Type B pancreatic cell (in vitro differentiated cells): ENCODE measurements at regions not wholly inside any gene's neighbourhood (a gene's known extent, or its start where the extent isn't known, plus 50 kb on each side); places are given as distances from the start of the nearest gene placed in this dataset.

Experiments
- DNase-seq: peaks from one replicate; pipeline ENCODE4 v3.0.0; 2021; ENCODE audit warnings: mixed read lengths; ENCODE audit not compliant: unreplicated experiment; ENCODE audit errors: extremely low spot score
- H3K27ac Mint-ChIP-seq: 2 replicates; pipeline ENCODE4 v1.8.0; 2021; ENCODE audit warnings: mild to moderate bottlenecking, mixed read lengths
- H3K27me3 Mint-ChIP-seq: 2 replicates; pipeline ENCODE4 v1.8.0; 2021; ENCODE audit warnings: mixed read lengths
- H3K36me3 Mint-ChIP-seq: 2 replicates; pipeline ENCODE4 v1.8.0; 2021; ENCODE audit warnings: mixed read lengths
- H3K4me1 Mint-ChIP-seq: one replicate; pipeline ENCODE4 v1.8.0; 2021; ENCODE audit warnings: mixed read lengths; ENCODE audit not compliant: unreplicated experiment
- H3K4me3 Mint-ChIP-seq: 2 replicates; pipeline ENCODE4 v1.8.0; 2021; ENCODE audit warnings: mild to moderate bottlenecking, mixed read lengths
- H3K9me3 Mint-ChIP-seq: 2 replicates; pipeline ENCODE4 v1.8.0; 2021; ENCODE audit warnings: mixed read lengths
- TF ChIP-seq, protein P1 (sequence below): fragments of 200-600 bp; sonication (generic); conservative IDR thresholded peaks from 2 replicates; pipeline ENCODE4 v1.5.0; 2021; ENCODE audit warnings: antibody characterized with exemption, mild to moderate bottlenecking

DNA sequence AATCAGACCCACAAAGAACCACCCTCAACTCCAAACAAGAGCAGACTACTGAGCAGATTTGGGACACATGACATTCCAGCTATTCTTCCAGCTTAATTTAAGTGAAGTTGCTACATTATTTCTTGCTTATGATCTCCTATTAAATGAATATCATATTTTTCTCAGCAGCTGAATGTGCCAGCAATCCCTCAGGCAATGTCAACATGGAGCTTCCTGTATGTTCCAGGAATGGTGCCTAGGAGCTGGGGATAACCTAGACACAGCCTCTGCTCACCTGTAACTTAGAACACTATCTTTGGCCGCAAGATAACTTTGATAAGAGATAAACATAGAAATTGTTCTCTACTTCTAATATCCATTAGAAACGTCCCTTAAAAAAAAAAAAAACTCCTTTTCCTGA is 274.4 kb upstream of the RASGEF1B start:
- Mint-ChIP-seq H3K27me3 (no peaks in the 10 kb centered on the region), H3K27ac (no peak overlapping the region)

DNA sequence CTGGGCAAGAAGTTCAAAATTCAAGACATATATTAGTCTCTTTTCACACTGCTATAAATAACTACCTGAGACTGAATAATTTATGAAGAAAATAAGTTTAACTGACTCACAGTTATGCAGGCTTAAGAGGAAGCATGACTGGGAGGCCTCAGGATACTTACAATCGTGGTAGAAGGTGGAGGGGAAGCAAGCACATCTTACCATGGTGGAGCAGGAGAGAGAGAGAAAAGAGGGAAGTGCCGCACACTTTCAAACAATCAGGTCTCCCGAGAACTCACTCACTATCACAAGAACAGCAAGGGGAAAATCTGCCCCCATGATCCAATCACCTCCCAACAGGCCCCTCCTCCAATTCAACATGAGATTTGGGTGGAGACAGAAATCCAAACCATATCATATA is 273.3 kb upstream of the RASGEF1B start:
- Mint-ChIP-seq H3K27me3 (no peaks in the 10 kb centered on the region), H3K27ac (no peak overlapping the region), H3K4me3 (no peak overlapping the region), H3K36me3 (no peaks in the 10 kb centered on the region), H3K4me1 (peaks cover 8% of the 10 kb centered on the region), H3K9me3 (no peaks in the 10 kb centered on the region)
- DNase-seq = no peak
- TF ChIP-seq, protein P1, sequence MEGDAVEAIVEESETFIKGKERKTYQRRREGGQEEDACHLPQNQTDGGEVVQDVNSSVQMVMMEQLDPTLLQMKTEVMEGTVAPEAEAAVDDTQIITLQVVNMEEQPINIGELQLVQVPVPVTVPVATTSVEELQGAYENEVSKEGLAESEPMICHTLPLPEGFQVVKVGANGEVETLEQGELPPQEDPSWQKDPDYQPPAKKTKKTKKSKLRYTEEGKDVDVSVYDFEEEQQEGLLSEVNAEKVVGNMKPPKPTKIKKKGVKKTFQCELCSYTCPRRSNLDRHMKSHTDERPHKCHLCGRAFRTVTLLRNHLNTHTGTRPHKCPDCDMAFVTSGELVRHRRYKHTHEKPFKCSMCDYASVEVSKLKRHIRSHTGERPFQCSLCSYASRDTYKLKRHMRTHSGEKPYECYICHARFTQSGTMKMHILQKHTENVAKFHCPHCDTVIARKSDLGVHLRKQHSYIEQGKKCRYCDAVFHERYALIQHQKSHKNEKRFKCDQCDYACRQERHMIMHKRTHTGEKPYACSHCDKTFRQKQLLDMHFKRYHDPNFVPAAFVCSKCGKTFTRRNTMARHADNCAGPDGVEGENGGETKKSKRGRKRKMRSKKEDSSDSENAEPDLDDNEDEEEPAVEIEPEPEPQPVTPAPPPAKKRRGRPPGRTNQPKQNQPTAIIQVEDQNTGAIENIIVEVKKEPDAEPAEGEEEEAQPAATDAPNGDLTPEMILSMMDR = no peak

More for the DNA sequence above, 274.4 kb upstream of the RASGEF1B start:
- H3K36me3 Mint-ChIP-seq = no peaks in the 10 kb centered on the region
- DNase-seq = no peak
- H3K9me3 Mint-ChIP-seq = no peaks in the 10 kb centered on the region
- H3K4me1 Mint-ChIP-seq = peaks cover 8% of the 10 kb centered on the region
- TF ChIP-seq, protein P1 = no peak
- no peak overlapping the region for H3K4me3 Mint-ChIP-seq

DNA sequence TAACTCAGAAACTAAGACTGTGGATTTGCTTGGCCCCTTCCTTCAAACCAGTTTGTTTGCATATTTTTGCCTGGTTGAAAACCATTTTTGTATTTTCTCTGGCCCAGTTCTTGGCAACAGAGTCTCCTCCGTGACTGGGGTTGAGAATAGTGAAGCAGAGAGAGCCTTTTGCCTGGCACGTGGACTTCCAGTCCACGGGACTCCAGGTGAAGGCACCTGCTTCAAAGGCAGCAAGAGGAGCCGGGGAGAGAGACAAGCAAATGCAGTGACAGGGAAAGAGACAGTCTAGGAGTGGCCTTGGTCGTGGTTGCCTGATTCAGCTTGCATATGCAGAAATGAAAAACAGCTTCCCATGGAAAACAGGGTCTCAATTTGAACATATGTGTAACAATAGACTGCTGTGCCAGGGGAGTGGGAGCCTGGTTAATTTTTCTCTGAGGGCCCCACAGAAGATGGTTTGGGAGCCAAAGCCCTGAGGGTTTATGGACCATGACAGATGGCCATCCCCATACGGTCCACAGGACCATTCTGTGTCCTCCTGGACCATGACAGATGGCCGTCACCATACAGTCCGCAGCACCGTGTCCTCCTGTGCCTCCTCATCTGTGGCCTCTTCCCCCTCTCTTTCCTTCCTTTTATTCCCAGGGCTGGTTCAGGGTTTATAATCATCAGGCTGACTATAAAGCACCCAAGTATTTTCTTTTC is 272.2 kb upstream of the RASGEF1B start:
- Mint-ChIP-seq H3K27me3 (no peaks in the 10 kb centered on the region), H3K36me3 (no peaks in the 10 kb centered on the region), H3K9me3 (no peaks in the 10 kb centered on the region), H3K27ac (no peak overlapping the region), H3K4me3 (no peak overlapping the region), H3K4me1 (peaks cover 13% of the 10 kb centered on the region)
- TF ChIP-seq, protein P1 = no peak
- no peak for DNase-seq

DNA sequence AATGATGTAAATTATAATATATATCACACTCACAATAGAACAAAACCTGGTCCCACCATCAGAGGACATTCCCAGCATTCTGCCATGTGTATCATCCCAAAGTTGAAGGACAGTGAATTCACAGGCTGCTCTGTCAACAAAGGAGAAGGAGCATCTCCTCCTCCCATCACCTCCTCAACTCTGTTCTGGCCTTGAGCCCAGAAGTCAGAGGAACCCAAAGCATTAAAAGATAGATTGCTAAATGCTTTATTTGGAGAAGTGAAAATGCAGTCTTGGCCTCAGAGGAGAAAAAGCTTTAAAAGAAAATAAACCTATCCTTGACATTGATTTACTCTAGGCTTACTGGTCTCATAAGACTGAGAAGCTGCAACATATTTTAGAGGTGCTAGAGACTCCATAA is 268.8 kb upstream of the RASGEF1B start:
- no peaks in the 10 kb centered on the region for H3K36me3 Mint-ChIP-seq
- TF ChIP-seq, protein P1 = no peak
- H3K27me3 Mint-ChIP-seq = no peaks in the 10 kb centered on the region
- DNase-seq = no peak
- peaks cover 15% of the 10 kb centered on the region for H3K4me1 Mint-ChIP-seq
- peaks cover 5% of the 10 kb centered on the region for H3K9me3 Mint-ChIP-seq
- H3K4me3 Mint-ChIP-seq = no peak overlapping the region
- no peak overlapping the region for H3K27ac Mint-ChIP-seq

DNA sequence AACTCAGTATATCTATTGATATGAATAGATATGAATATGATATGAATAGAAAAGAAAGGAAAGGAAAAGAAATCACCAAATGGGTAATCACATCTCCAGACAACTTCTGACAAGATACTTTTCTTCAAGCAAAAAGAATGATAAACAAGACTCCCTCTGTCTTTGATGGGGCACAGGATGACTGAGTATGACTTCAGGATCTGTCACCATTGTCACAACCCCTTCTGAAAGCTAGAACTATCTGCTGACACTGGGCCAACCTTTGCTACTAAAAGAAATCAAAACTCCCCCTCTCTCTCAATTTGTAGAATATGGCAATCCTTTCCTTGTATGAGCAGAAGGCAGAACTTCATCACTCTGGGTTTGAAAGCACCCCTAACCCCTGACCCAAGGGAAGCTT is 267.2 kb upstream of the RASGEF1B start:
- H3K4me1 Mint-ChIP-seq = peaks cover 15% of the 10 kb centered on the region
- DNase-seq = no peak
- TF ChIP-seq, protein P1 = no peak
- H3K9me3 Mint-ChIP-seq = peaks cover 5% of the 10 kb centered on the region
- no peaks in the 10 kb centered on the region for H3K36me3 Mint-ChIP-seq
- no peak overlapping the region for H3K4me3 Mint-ChIP-seq
- no peaks in the 10 kb centered on the region for H3K27me3 Mint-ChIP-seq
- H3K27ac Mint-ChIP-seq = no peak overlapping the region
